H1 (cell line): ENCODE measurements at regions not wholly inside any gene's neighbourhood (a gene's known extent, or its start where the extent isn't known, plus 50 kb on each side); places are given as distances from the start of the nearest gene placed in this dataset.

Source experiments
- CTCF ChIA-PET: fragments of 300-600 bp; sonication (Branson Sonifier 250); formaldehyde crosslinking; loops from one replicate; lab custom pipeline; 2021; ENCODE audit not compliant: partially characterized antibody; lab: Charles Lee
- POLR2A ChIA-PET: fragments of 300-600 bp; sonication (Branson Sonifier 250); formaldehyde crosslinking; loops from one replicate; lab custom pipeline; 2021; ENCODE audit warnings: inconsistent platforms; ENCODE audit not compliant: partially characterized antibody; lab: Charles Lee
- DNase-seq, 2 experiments: peaks; one replicate each; pipeline versions ENCODE4 v3.0.0 to v3.0.0-alpha.2; 2010 to 2022; ENCODE audit warnings: low spot score in 2 of 2, low read depth in 1 of 2, mixed read lengths in 1 of 2
- FAIRE-seq: peaks from 2 replicates; lab custom pipeline; 2011; peaks lifted over from hg19 to GRCh38; lab: Jason Lieb, UNC
- H2AFZ ChIP-seq: 2 replicates; pipeline ENCODE4 v1.8.1; 2012; ENCODE audit warnings: low read length, inconsistent platforms
- H2AK5ac ChIP-seq: 2 replicates; pipeline ENCODE4 v1.6.1; 2013; ENCODE audit warnings: low read depth, low read length
- H2BK120ac ChIP-seq: replicated peaks from 2 replicates; pipeline ENCODE3; 2013; ENCODE audit warnings: low read depth, low read length, inconsistent platforms
- H2BK12ac ChIP-seq: 2 replicates; pipeline ENCODE4 v1.6.1; 2013; ENCODE audit warnings: low read depth, low read length
- H2BK15ac ChIP-seq: 2 replicates; pipeline ENCODE4 v1.6.1; 2013; ENCODE audit warnings: low read length
- H2BK20ac ChIP-seq: 2 replicates; pipeline ENCODE4 v1.6.1; 2013; ENCODE audit warnings: low read length
- H2BK5ac ChIP-seq: 2 replicates; pipeline ENCODE4 v1.6.1; 2013; ENCODE audit warnings: low read depth, low read length
- H3K14ac ChIP-seq: 2 replicates; pipeline ENCODE4 v1.6.1; 2013; ENCODE audit warnings: inconsistent platforms; ENCODE audit not compliant: insufficient read length
- H3K18ac ChIP-seq: 2 replicates; pipeline ENCODE4 v1.6.1; 2013; ENCODE audit warnings: low read length; ENCODE audit errors: extremely low read depth
- H3K23ac ChIP-seq: 2 replicates; pipeline ENCODE4 v1.6.1; 2013; ENCODE audit warnings: inconsistent platforms; ENCODE audit not compliant: insufficient read length
- H3K23me2 ChIP-seq: 2 replicates; pipeline ENCODE4 v1.6.1; 2013; ENCODE audit warnings: low read depth, low read length
- H3K27ac ChIP-seq: 2 replicates; pipeline ENCODE4 v1.6.1; 2011; ENCODE audit warnings: low read depth, low read length, inconsistent platforms
- H3K27me3 ChIP-seq, 4 experiments: replicated peaks in 1 of 4; 1 replicate in 1 of 4; 2 replicates in 3 of 4; pipeline versions ENCODE4 v1.6.1 to v1.8.1; 2011 to 2013; ENCODE audit warnings: low read length in 3 of 4, mild to moderate bottlenecking in 3 of 4, inconsistent platforms in 2 of 4, mixed read lengths in 2 of 4, moderate library complexity in 1 of 4; ENCODE audit not compliant: control insufficient read depth in 3 of 4, insufficient read depth in 3 of 4; ENCODE audit errors: extremely low read depth in 1 of 4
- H3K36me3 ChIP-seq, 4 experiments: 2 replicates each; pipeline versions ENCODE4 v1.6.1 to v1.8.1; 2011 to 2013; ENCODE audit warnings: mild to moderate bottlenecking in 4 of 4, low read length in 3 of 4, moderate library complexity in 2 of 4, control low read depth in 1 of 4, inconsistent platforms in 1 of 4; ENCODE audit not compliant: insufficient read depth in 4 of 4, control insufficient read depth in 2 of 4
- H3K4ac ChIP-seq: replicated peaks from 2 replicates; pipeline ENCODE3; 2013; ENCODE audit warnings: low read length, low read depth, mixed read lengths, inconsistent platforms; ENCODE audit not compliant: insufficient read length
- H3K4me1 ChIP-seq, 4 experiments: replicated peaks in 1 of 4; 1 replicate in 1 of 4; 2 replicates in 3 of 4; pipeline versions ENCODE4 v1.6.1 to v1.8.1; 2011 to 2013; ENCODE audit warnings: low read length in 3 of 4, inconsistent platforms in 2 of 4, mixed read lengths in 1 of 4; ENCODE audit not compliant: insufficient read depth in 4 of 4, control insufficient read depth in 3 of 4
- H3K4me2 ChIP-seq, 2 experiments: 2 replicates each; pipeline versions ENCODE4 v1.6.1 to v1.8.1; 2011 to 2013; ENCODE audit warnings: low read depth in 2 of 2, low read length in 2 of 2, control low read depth in 1 of 2, inconsistent platforms in 1 of 2, mild to moderate bottlenecking in 1 of 2; ENCODE audit not compliant: insufficient read depth in 1 of 2
- H3K4me3 ChIP-seq, 4 experiments: fragments of 200-600, 300-600 bp in 1 of 4; sonication (generic), shearing (Covaris generic), sonication (Bioruptor Twin) in 1 of 4; 2 replicates each; pipeline versions ENCODE4 v1.5.1 to v1.8.1; 2011 to 2016; ENCODE audit warnings: low read length in 4 of 4, low read depth in 3 of 4, control low read depth in 2 of 4, inconsistent platforms in 2 of 4, mild to moderate bottlenecking in 2 of 4, mixed read lengths in 1 of 4, moderate library complexity in 1 of 4; ENCODE audit not compliant: insufficient read depth in 2 of 4; ENCODE audit errors: extremely low read depth in 1 of 4
- H3K56ac ChIP-seq: replicated peaks from 2 replicates; pipeline ENCODE3; 2013; ENCODE audit warnings: low read depth, mild to moderate bottlenecking, mixed read lengths, low read length, inconsistent platforms; ENCODE audit not compliant: insufficient read length
- H3K79me1 ChIP-seq: 2 replicates; pipeline ENCODE4 v1.6.1; 2013; ENCODE audit warnings: low read depth, low read length, control low read depth
- H3K79me2 ChIP-seq, 2 experiments: 2 replicates each; pipeline versions ENCODE4 v1.6.1 to v1.8.1; 2012 to 2013; ENCODE audit warnings: low read length in 2 of 2, mild to moderate bottlenecking in 2 of 2, inconsistent platforms in 1 of 2; ENCODE audit not compliant: insufficient read depth in 2 of 2, control insufficient read depth in 1 of 2
- H3K9ac ChIP-seq, 4 experiments: replicated peaks in 1 of 4; 1 replicate in 1 of 4; 2 replicates in 3 of 4; pipeline versions ENCODE4 v1.6.1 to v1.8.1; 2011 to 2013; ENCODE audit warnings: low read depth in 3 of 4, low read length in 3 of 4, control low read depth in 2 of 4, mild to moderate bottlenecking in 2 of 4, moderate library complexity in 2 of 4, inconsistent platforms in 1 of 4; ENCODE audit errors: extremely low read depth in 1 of 4
- H3K9me3 ChIP-seq, 2 experiments: 2 replicates each; pipeline versions ENCODE4 v1.6.1 to v1.8.1; 2012 to 2013; ENCODE audit warnings: mild to moderate bottlenecking in 2 of 2, moderate library complexity in 2 of 2, control low read depth in 1 of 2, inconsistent platforms in 1 of 2, low read depth in 1 of 2, low read length in 1 of 2, mixed read lengths in 1 of 2; ENCODE audit not compliant: insufficient read depth in 2 of 2
- H4K20me1 ChIP-seq, 2 experiments: replicated peaks in 1 of 2; 2 replicates each; pipeline versions ENCODE3 to v1.8.1; 2011 to 2013; ENCODE audit warnings: inconsistent platforms in 2 of 2, low read length in 2 of 2, mild to moderate bottlenecking in 1 of 2; ENCODE audit not compliant: insufficient read depth in 2 of 2, control insufficient read depth in 1 of 2
- H4K5ac ChIP-seq: 2 replicates; pipeline ENCODE4 v1.6.1; 2013; ENCODE audit warnings: low read length, low read depth, mixed read lengths, inconsistent platforms; ENCODE audit not compliant: insufficient read length
- H4K8ac ChIP-seq: 2 replicates; pipeline ENCODE4 v1.8.0; 2013; ENCODE audit warnings: mild to moderate bottlenecking, moderate library complexity, low read length, inconsistent platforms; ENCODE audit not compliant: insufficient read depth; ENCODE audit errors: extremely low read depth
- H4K91ac ChIP-seq: replicated peaks from 2 replicates; pipeline ENCODE3; 2013; ENCODE audit warnings: low read length, mixed read lengths, inconsistent platforms; ENCODE audit not compliant: insufficient read length
- GABPA ChIP-seq: IDR thresholded peaks from 2 replicates; pipeline ENCODE4 v1.6.1; 2011; ENCODE audit warnings: mild to moderate bottlenecking, low read length, moderate library complexity, borderline replicate concordance; ENCODE audit not compliant: insufficient read depth
- NANOG ChIP-seq: IDR thresholded peaks from 2 replicates; pipeline ENCODE4 v1.6.1; 2011; ENCODE audit warnings: low read length, low read depth, mild to moderate bottlenecking, inconsistent platforms; ENCODE audit not compliant: insufficient read depth, poor library complexity, severe bottlenecking
- SIX5 ChIP-seq: IDR thresholded peaks from 2 replicates; pipeline ENCODE4 v1.6.1; 2011; ENCODE audit warnings: mild to moderate bottlenecking, low read depth, low read length
- SP4 ChIP-seq: IDR thresholded peaks from 2 replicates; pipeline ENCODE4 v1.6.1; 2012; ENCODE audit warnings: low read length, inconsistent platforms
- WGBS, 2 experiments: shearing (Covaris generic) in 1 of 2; methylation state at CpG; one replicate each; pipeline versions ENCODE4 v1.1.6 to v1.1.7; 2013 to 2015; ENCODE audit warnings: low lambda C conversion rate in 2 of 2, mixed read lengths in 2 of 2, inconsistent platforms in 1 of 2, low coverage in 1 of 2, missing lambda C conversion rate in 1 of 2; ENCODE audit not compliant: insufficient replicate concordance in 2 of 2, insufficient coverage in 1 of 2, insufficient read length in 1 of 2; ENCODE audit errors: extremely low coverage in 1 of 2, missing lambda C conversion rate in 1 of 2; 5-methylcytosine and 5-hydroxymethylcytosine counted together

DNA sequence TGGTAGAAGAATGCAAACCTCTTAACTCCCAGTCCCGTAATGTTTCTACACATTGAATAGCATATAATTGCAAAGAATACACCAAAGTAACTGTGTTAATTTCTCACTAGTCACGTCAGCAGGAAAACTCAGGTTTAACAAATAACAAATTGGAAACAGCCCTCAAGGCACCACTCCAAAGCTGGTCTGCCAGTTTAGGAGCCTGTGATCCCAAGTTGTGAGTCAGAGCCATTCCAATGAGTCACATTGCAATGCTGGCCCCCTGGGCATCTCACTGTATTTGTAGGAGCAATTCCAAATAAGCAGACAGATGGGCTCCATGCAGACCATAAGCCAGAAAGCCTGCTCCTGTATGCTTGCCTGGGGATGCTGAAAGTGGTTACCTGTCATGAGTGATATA, 143.2 kb upstream of the SETBP1 start:
- no peak for TF ChIP-seq GABPA
- TF ChIP-seq SIX5 = no peak
- TF ChIP-seq SP4 = no peak
- no peak for TF ChIP-seq NANOG
- H3K27me3 ChIP-seq = no peaks in the 10 kb centered on the region
- no peak overlapping the region for H2BK15ac ChIP-seq
- H3K79me2 ChIP-seq = no peaks in the 10 kb centered on the region
- H3K18ac ChIP-seq = no peak overlapping the region
- no peak overlapping the region for H2BK5ac ChIP-seq
- no peak overlapping the region for H2BK120ac ChIP-seq
- H4K8ac ChIP-seq = no peak overlapping the region
- no peak overlapping the region for H3K4me2 ChIP-seq
- no peak overlapping the region for H3K14ac ChIP-seq
- ChIA-PET POLR2A (no interaction called here), CTCF (no interaction called here)
- H3K4me3 ChIP-seq = no peak overlapping the region
- H2BK12ac ChIP-seq = no peak overlapping the region
- H2BK20ac ChIP-seq = no peak overlapping the region
- no peak overlapping the region for H3K23ac ChIP-seq
- H4K5ac ChIP-seq = no peak overlapping the region
- no peak overlapping the region for H3K9ac ChIP-seq
- WGBS, 2 experiments = 85% methylated on average over 2 of the region's 2 CpGs; no CpG with 5 or more reads in 1 of the 2 experiments
- FAIRE-seq (no peak), DNase-seq (peak in 1 of 2 experiments; percentile 31)
- H3K23me2 ChIP-seq = no peaks in the 10 kb centered on the region
- H3K9me3 ChIP-seq = no peaks in the 10 kb centered on the region
- H3K36me3 ChIP-seq = no peaks in the 10 kb centered on the region
- no peak overlapping the region for H4K91ac ChIP-seq
- H3K79me1 ChIP-seq = no peaks in the 10 kb centered on the region
- no peaks in the 10 kb centered on the region for H4K20me1 ChIP-seq
- H2AFZ ChIP-seq = no peak overlapping the region
- H3K27ac ChIP-seq = no peak overlapping the region
- H3K4ac ChIP-seq = no peak overlapping the region
- no peaks in the 10 kb centered on the region for H3K4me1 ChIP-seq
- no peak overlapping the region for H3K56ac ChIP-seq
- no peak overlapping the region for H2AK5ac ChIP-seq
